DMS53 (cell line): ENCODE measurements at regions not wholly inside any gene's neighbourhood (a gene's known extent, or its start where the extent isn't known, plus 50 kb on each side); places are given as distances from the start of the nearest gene placed in this dataset.
A peak's percentile ranks its signal among the peaks of the same experiment; 100 is the strongest.

Source experiments
- DNase-seq: peaks from one replicate; lab custom pipeline; 2025; lab: John Stamatoyannopoulos, UW

- DNase-seq, result no peak
Observed at GRCh38 chr12:118751355-118751754, 230.0 kb upstream of the SRRM4 start.

DNA sequence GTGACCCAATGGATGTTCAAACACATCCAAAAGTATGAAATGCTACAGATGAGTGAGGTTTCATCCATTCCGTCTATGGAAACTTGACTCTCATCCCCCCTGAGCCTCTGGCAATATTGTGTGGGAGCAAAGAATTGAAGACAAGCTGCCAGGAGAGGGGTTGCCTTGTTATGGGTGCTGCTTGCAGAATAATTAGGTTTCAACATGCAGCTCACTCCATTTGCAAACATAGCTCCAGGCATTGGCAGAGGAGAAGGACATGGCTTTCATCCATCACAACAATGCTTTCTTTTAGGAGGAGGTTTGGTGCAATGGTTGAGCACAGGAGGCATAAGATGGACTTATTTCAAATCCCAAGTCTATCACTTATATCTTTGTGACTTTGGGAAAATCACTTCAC is 220.7 kb upstream of the SRRM4 start:
- no peak for DNase-seq

- DNase-seq, result no peak
Observed at GRCh38 chr12:118763234-118763633, 218.1 kb upstream of the SRRM4 start.

GRCh38 chr12:118773956-118774723 is 207.2 kb upstream of the SRRM4 start:
- peak; percentile 79 for DNase-seq

DNA sequence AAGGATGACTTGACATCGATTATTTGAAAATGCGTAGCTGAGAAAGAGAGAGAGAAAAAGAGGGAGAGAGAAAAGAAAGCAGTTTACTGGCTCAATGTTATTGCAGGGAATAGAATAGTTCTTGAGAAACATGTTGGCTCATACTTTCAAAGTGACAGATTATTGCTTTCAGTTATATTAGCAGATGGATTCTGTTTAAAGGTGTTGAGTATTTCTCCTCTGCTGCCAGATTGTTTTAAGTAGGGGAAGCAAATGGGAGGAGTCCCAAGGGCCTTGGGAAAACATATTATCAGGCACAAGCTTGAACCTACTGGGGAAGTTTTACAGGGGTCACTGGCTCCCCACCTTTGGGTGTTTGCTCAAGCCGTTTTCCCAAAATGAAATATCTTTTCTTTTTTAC is 203.8 kb upstream of the SRRM4 start:
- DNase-seq, result no peak

- no peak for DNase-seq
Observed at GRCh38 chr12:118778077-118778476, 203.3 kb upstream of the SRRM4 start.

DNA sequence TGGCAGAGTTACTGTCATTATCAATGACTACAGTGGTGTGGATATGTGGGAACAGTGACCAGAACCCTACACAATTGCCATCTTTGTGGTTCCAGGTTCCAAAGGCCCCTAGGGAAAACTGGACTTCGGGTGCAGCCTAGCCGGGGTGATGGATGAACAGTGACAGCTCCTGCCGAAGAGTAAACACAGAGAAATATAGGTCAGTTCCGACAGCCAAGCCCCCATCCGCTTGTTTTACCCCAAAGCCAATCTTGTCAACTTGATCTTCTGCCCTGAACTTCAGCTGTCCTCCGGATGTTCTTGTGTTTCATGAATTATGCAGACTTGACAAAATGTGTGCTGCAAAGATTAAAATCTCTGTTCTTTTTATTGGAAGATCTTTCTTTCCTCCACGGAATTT is 200.4 kb upstream of the SRRM4 start:
- DNase-seq, result no peak

DNA sequence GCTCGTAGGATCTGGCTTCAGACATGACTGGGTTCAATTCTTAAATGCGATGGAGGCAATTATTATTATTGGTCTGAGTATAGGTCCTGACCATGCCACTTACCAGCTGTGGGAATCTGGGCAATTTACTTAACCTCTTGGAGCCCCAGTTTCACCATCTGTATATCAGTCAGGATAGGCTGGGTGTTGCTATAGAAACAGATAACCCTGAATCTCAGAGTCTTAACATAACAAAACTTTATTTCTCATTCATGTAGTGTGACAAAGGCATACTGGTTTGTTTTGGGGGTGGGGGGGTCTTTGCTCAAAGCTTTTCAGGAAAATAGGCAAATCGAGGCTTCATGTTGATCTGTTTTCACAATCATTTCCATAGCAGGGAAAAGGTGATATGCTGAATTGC is 199.6 kb upstream of the SRRM4 start:
- no peak for DNase-seq

GRCh38 chr12:118783703-118784102 is 197.6 kb upstream of the SRRM4 start:
- DNase-seq, result no peak

GRCh38 chr12:118790578-118790977 is 190.8 kb upstream of the SRRM4 start:
- no peak for DNase-seq

- DNase-seq, result no peak
Observed at GRCh38 chr12:118813778-118814357, 167.5 kb upstream of the SRRM4 start.

DNA sequence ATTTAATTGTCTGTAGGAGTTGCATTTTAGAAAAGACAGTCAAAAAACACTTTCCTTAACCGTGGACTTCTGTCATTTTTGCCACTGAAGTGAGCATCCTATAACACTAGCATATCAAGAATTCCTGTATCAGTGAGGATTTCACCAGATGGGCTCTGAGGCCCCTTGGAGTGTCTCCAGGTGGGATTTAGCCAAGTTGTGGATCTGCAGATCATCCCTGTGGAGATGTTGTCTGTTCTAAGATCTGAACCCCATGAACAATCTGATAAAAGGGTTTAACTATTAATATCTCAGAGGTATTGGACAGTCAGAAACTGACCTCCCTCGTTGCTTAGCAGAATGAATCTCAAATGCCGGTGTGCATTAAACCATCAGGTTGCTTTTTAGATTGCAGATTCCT is 165.0 kb upstream of the SRRM4 start:
- DNase-seq, result no peak

GRCh38 chr12:118821386-118821925 is 159.9 kb upstream of the SRRM4 start:
- DNase-seq, result no peak

DNA sequence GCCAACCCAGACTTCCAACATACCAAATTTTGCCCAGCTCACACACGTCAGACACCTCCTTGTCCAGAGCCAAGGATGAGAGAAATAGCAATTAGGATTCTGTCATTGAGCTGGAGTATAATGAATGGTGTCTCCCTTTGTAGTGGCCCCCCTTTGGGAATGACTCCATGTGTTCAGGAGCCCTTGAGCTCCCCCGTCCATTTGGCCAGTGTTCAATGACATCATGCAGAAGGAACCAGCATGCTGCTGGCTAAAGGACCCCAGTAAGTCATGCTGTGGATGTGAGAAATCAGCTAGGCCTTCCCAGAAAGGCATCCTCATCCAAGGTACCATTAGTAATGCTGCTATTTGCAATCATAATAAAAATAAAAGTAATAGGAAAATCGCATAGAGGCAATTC is 158.8 kb upstream of the SRRM4 start:
- no peak for DNase-seq

GRCh38 chr12:118827047-118827446 is 154.3 kb upstream of the SRRM4 start:
- DNase-seq, result no peak

DNA sequence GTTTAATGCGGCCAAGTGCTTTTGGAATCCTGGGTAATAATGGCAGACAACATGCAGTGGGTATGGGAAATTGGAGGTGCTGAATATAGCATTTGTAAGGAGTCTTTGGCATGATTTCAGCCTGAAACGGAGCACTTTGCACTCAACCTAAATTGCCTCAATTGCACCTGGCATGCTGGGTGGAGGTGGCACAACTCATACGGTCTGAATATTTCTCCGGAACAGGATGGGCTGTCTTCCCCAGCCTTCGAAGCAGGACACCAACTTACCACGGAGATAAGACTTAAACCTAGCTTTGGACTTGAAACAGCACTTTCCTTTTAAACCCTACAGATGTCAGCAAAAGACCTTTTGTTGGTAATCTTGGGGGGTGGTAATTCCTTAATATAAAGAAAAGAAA is 153.7 kb upstream of the SRRM4 start:
- DNase-seq, result no peak

GRCh38 chr12:118830296-118830695 is 151.0 kb upstream of the SRRM4 start:
- DNase-seq, result no peak

DNA sequence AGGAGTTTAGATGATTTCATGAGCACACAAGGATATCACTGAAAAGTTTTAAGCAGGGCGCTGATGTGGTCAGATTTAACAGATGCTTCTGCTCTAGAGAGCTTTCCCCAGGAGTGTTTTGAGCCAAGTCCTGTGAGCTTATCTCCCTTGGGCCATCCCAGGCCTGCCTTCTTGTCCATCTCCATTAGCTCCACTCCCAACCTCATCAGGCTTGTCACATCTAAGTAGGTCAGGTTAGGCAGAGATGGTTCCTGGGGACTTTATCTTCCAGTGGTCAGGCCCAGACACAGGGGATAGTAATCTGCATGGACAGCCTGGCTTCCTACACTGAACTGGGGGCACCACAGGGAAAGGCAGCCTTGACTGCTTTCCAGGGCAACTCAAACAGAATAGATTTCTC is 145.4 kb upstream of the SRRM4 start:
- DNase-seq, result no peak

DNA sequence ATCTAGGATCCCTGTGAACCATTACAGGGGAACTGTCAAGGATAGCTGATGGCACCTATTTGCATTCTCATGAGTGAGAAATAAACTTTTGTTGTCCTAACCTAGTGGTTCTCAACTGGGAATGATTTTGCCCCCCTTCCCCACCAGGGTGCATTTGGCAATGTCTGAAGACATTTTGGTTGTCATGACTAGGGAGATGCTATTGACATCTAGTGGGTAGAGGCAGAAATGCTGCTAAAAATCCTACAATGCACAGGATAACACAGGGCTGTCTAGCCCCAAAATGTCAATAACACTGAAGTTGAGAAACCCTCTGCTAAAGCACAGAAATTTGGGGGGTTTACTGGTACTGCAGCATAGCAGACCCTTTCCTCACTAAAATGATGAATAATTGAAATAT is 140.9 kb upstream of the SRRM4 start:
- no peak for DNase-seq

DNA sequence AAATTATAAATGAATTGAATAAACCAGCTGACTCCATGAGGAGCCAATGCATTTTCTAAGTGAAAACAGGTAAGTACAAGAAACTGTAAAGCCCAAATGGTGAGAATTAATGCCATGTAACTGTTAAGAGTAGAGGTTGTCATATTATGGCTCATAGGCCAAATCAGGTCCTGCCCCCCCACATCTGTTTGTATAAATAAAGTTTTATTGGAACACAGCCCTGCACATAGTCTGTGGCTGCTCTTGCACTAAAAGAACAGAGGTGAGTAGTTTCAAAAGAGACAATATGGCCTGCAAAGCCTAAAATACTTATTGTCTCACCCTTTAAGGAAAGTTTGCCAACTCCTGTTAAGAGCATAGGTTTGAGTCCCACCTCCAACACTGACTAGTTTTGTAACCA is 140.5 kb upstream of the SRRM4 start:
- no peak for DNase-seq

DNA sequence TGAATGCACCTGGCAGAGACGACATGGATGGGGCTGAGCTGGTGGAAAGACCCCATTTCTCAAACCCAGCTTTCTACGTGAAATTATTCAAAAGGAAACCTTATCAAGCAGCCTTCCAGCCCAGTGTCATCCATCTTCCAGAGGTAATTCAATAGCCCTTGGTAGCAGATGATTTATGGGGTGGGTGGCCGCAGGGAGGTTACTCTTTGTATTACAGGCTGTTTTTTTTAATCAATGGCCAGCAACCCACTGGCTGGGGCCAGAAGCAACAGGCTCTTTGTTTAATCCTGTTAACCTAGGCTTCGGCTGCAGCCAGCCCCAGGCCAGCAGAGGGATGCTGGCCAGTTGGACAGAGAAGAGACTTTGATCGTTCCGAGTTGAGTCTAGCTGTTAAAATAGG is 139.8 kb upstream of the SRRM4 start:
- no peak for DNase-seq

- DNase-seq, result no peak
Observed at GRCh38 chr12:118842866-118843265, 138.5 kb upstream of the SRRM4 start.

GRCh38 chr12:118846416-118846815 is 134.9 kb upstream of the SRRM4 start:
- no peak for DNase-seq
